ENCODE measurements at regions not wholly inside any gene's neighbourhood (a gene's known extent, or its start where the extent isn't known, plus 50 kb on each side); places are given as distances from the start of the nearest gene placed in this dataset.

DNA sequence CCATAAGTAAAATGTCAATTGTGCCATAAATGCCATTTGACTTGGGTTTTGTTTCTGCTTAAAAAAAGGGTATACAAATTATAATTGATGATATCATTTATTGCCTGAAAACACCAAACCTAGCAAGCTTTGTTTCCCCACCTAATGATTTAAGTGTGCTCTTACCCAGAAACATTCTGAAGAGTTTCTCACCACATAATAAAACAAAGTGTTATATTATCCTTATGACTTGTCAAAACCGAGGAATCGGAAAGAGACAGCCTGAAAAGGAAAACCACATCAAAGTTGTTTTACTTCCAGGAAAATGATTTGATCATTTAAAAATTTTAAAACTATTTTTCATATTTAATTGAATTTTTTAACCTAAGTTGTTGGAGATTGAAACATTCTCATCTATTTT lies 170.5 kb upstream of the SLC39A10 start:
- TF ChIP-seq, protein P1, sequence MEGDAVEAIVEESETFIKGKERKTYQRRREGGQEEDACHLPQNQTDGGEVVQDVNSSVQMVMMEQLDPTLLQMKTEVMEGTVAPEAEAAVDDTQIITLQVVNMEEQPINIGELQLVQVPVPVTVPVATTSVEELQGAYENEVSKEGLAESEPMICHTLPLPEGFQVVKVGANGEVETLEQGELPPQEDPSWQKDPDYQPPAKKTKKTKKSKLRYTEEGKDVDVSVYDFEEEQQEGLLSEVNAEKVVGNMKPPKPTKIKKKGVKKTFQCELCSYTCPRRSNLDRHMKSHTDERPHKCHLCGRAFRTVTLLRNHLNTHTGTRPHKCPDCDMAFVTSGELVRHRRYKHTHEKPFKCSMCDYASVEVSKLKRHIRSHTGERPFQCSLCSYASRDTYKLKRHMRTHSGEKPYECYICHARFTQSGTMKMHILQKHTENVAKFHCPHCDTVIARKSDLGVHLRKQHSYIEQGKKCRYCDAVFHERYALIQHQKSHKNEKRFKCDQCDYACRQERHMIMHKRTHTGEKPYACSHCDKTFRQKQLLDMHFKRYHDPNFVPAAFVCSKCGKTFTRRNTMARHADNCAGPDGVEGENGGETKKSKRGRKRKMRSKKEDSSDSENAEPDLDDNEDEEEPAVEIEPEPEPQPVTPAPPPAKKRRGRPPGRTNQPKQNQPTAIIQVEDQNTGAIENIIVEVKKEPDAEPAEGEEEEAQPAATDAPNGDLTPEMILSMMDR (IDR thresholded peaks at IDR 0.05) = no peak
- no peak for TF ChIP-seq EZH2 (IDR thresholded peaks at IDR 0.05; ENCODE audit: borderline replicate concordance, insufficient read depth, low read depth, low read length, poor library complexity, severe bottlenecking)

Measured in B cell (primary cell).